Keratinocyte (primary cell): ENCODE measurements at regions not wholly inside any gene's neighbourhood (a gene's known extent, or its start where the extent isn't known, plus 50 kb on each side); places are given as distances from the start of the nearest gene placed in this dataset.

ENCODE experiments used
- DNase-seq: peaks from one replicate; pipeline ENCODE4 v3.0.0-alpha.2; 2011; ENCODE audit warnings: low read depth, missing footprints, low spot score
- FAIRE-seq: peaks from 2 replicates; lab custom pipeline; 2011; peaks lifted over from hg19 to GRCh38; lab: Jason Lieb, UNC
- H2AFZ ChIP-seq: 2 replicates; pipeline ENCODE4 v1.6.0; 2012; ENCODE audit warnings: low read length, control low read depth, inconsistent platforms; ENCODE audit not compliant: control insufficient read depth
- H3K27ac ChIP-seq: 2 replicates; pipeline ENCODE4 v1.5.1; 2011; ENCODE audit warnings: low read length; ENCODE audit not compliant: control insufficient read depth, insufficient read depth
- H3K27me3 ChIP-seq: 3 replicates; pipeline ENCODE4 v1.6.0; 2011; ENCODE audit warnings: low read length; ENCODE audit not compliant: control insufficient read depth, insufficient read depth; ENCODE audit errors: extremely low read depth
- H3K36me3 ChIP-seq, 2 experiments: 2 replicates in 1 of 2; 3 replicates in 1 of 2; pipeline ENCODE4 v1.5.1; 2011; ENCODE audit warnings: low read length in 2 of 2, mild to moderate bottlenecking in 1 of 2; ENCODE audit not compliant: control insufficient read depth in 2 of 2, insufficient read depth in 2 of 2; ENCODE audit errors: extremely low read depth in 1 of 2
- H3K4me1 ChIP-seq: 3 replicates; pipeline ENCODE4 v1.5.1; 2011; ENCODE audit warnings: low read length; ENCODE audit not compliant: control insufficient read depth, insufficient read depth; ENCODE audit errors: extremely low read depth
- H3K4me2 ChIP-seq: 3 replicates; pipeline ENCODE4 v1.6.0; 2011; ENCODE audit warnings: low read depth, low read length; ENCODE audit not compliant: control insufficient read depth, insufficient read depth; ENCODE audit errors: extremely low read depth
- H3K4me3 ChIP-seq, 3 experiments: fragments of 200-600 bp in 1 of 3; sonication (generic) in 1 of 3; 2 replicates in 2 of 3; 3 replicates in 1 of 3; pipeline ENCODE4 v1.5.1; 2011 to 2016; ENCODE audit warnings: low read length in 3 of 3, mild to moderate bottlenecking in 3 of 3, control low read depth in 2 of 3, inconsistent platforms in 1 of 3, low read depth in 1 of 3, mixed read lengths in 1 of 3, mixed run types in 1 of 3, moderate library complexity in 1 of 3; ENCODE audit not compliant: control insufficient read depth in 2 of 3, insufficient read depth in 2 of 3; ENCODE audit errors: extremely low read depth in 1 of 3
- H3K79me2 ChIP-seq: 2 replicates; pipeline ENCODE4 v1.6.0; 2012; ENCODE audit warnings: low read length; ENCODE audit not compliant: control insufficient read depth, insufficient read depth
- H3K9ac ChIP-seq: 3 replicates; pipeline ENCODE4 v1.6.0; 2011; ENCODE audit warnings: low read length; ENCODE audit not compliant: control insufficient read depth, insufficient read depth; ENCODE audit errors: extremely low read depth
- H3K9me1 ChIP-seq: 3 replicates; pipeline ENCODE4 v1.6.0; 2011; ENCODE audit warnings: low read length; ENCODE audit not compliant: control insufficient read depth, insufficient read depth; ENCODE audit errors: extremely low read depth
- H3K9me3 ChIP-seq: 2 replicates; pipeline ENCODE4 v1.5.1; 2012; ENCODE audit warnings: low read depth, low read length; ENCODE audit not compliant: control insufficient read depth
- H4K20me1 ChIP-seq: 3 replicates; pipeline ENCODE4 v1.6.0; 2011; ENCODE audit warnings: low read length; ENCODE audit not compliant: control insufficient read depth, insufficient read depth; ENCODE audit errors: extremely low read depth
- CTCF ChIP-seq, 3 experiments: IDR thresholded peaks in 1 of 3; conservative IDR thresholded peaks in 1 of 3; optimal IDR thresholded peaks in 1 of 3; 2 replicates in 2 of 3; 3 replicates in 1 of 3; pipeline versions ENCODE3 to v1.5.1; 2011; ENCODE audit warnings: low read length in 3 of 3, mild to moderate bottlenecking in 3 of 3, moderate library complexity in 2 of 3, control low read depth in 1 of 3, inconsistent platforms in 1 of 3; ENCODE audit not compliant: insufficient read depth in 2 of 3; ENCODE audit errors: extremely low read depth in 1 of 3
- EZH2 ChIP-seq: IDR thresholded peaks from one replicate; pipeline ENCODE4 v1.6.1; 2012; ENCODE audit warnings: inconsistent platforms, mild to moderate bottlenecking, low read length, moderate library complexity
- dilution Hi-C: fragments of 300-500 bp; cut with MboI; formaldehyde crosslinking; loops from one replicate; pipeline ENCODE4 v1.7.0; 2020; ENCODE audit warnings: low sequenced_read_pairs; ENCODE audit not compliant: extremely low pct_ligation_motif_present

- Histone ChIP-seq H4K20me1 (no peaks in the 10 kb centered on the region), H3K9ac (no peak overlapping the region), H3K27ac (no peak overlapping the region), H3K9me1 (no peaks in the 10 kb centered on the region), H3K9me3 (no peaks in the 10 kb centered on the region), H3K4me2 (no peak overlapping the region), H3K27me3 (no peaks in the 10 kb centered on the region), H2AFZ (no peak overlapping the region), H3K36me3 (no peaks in the 10 kb centered on the region), H3K4me1 (no peaks in the 10 kb centered on the region), H3K79me2 (no peaks in the 10 kb centered on the region), H3K4me3 (no peak overlapping the region)
- no peak for FAIRE-seq
- DNase-seq = no peak
- TF ChIP-seq EZH2 = no peak
- TF ChIP-seq CTCF (optimal IDR thresholded peaks at IDR 0.05 in 1 of 3, IDR thresholded peaks at IDR 0.05 in 1 of 3, conservative IDR thresholded peaks at IDR 0.05 in 1 of 3; ENCODE audit: extremely low read depth in 1 of 3, insufficient read depth in 2 of 3, low read length in 3 of 3) = no peak
- dilution Hi-C loops = no loop called here
Measured at GRCh38 chrX:10367406-10367805, 210.6 kb downstream of the CLCN4 start.

GRCh38 chrX:10370976-10371375 lies 214.2 kb downstream of the CLCN4 start:
- Histone ChIP-seq H3K4me1 (no peaks in the 10 kb centered on the region), H4K20me1 (no peaks in the 10 kb centered on the region), H3K36me3 (no peaks in the 10 kb centered on the region), H2AFZ (no peak overlapping the region), H3K4me3 (no peak overlapping the region), H3K27me3 (no peaks in the 10 kb centered on the region), H3K9me3 (no peaks in the 10 kb centered on the region), H3K4me2 (no peak overlapping the region), H3K79me2 (no peaks in the 10 kb centered on the region), H3K9me1 (no peaks in the 10 kb centered on the region), H3K27ac (no peak overlapping the region), H3K9ac (no peak overlapping the region)
- FAIRE-seq (peak; percentile 5), DNase-seq (no peak)
- dilution Hi-C loops = no loop called here
- TF ChIP-seq CTCF (optimal IDR thresholded peaks at IDR 0.05 in 1 of 3, IDR thresholded peaks at IDR 0.05 in 1 of 3, conservative IDR thresholded peaks at IDR 0.05 in 1 of 3; ENCODE audit: extremely low read depth in 1 of 3, insufficient read depth in 2 of 3, low read length in 3 of 3) (no peak), EZH2 (no peak)
